WERI-Rb-1 (cell line): ENCODE measurements at regions not wholly inside any gene's neighbourhood (a gene's known extent, or its start where the extent isn't known, plus 50 kb on each side); places are given as distances from the start of the nearest gene placed in this dataset.

Experiments
- DNase-seq: peaks from one replicate; pipeline ENCODE4 v3.0.0-alpha.2; 2020
- H3K27ac ChIP-seq: fragments of 250-450 bp; sonication (Bioruptor Pico); 2 replicates; pipeline ENCODE4 v1.5.1; 2020; ENCODE audit warnings: mild to moderate bottlenecking, moderate library complexity
- H3K27me3 ChIP-seq: fragments of 250-450 bp; sonication (Bioruptor Pico); 2 replicates; pipeline ENCODE4 v1.5.1; 2021; ENCODE audit warnings: mild to moderate bottlenecking, low read depth, moderate library complexity; ENCODE audit not compliant: insufficient read depth, severe bottlenecking
- H3K36me3 ChIP-seq: fragments of 250-450 bp; sonication (Bioruptor Pico); 2 replicates; pipeline ENCODE4 v1.5.1; 2020; ENCODE audit warnings: mild to moderate bottlenecking, moderate library complexity
- H3K4me3 ChIP-seq: 2 replicates; pipeline ENCODE4 v1.5.1; 2011; ENCODE audit warnings: low read depth, mild to moderate bottlenecking, control low read depth, low read length
- H3K9me3 ChIP-seq: fragments of 250-450 bp; sonication (Bioruptor Pico); 2 replicates; pipeline ENCODE4 v1.5.1; 2021; ENCODE audit warnings: mild to moderate bottlenecking, moderate library complexity; ENCODE audit not compliant: severe bottlenecking
- CTCF ChIP-seq: IDR thresholded peaks from 2 replicates; pipeline ENCODE4 v1.5.1; 2011; ENCODE audit warnings: low read depth, mild to moderate bottlenecking, control low read depth, inconsistent platforms, low read length

- no peak for TF ChIP-seq CTCF
These were observed 111.2 kb downstream of the LSM5 start for GRCh38 chr7:32378988-32379387.

GRCh38 chr7:32364581-32364980 is 125.6 kb downstream of the LSM5 start:
- DNase-seq, result no peak
- no peaks in the 10 kb centered on the region for H3K9me3 ChIP-seq
- H3K27ac ChIP-seq, result no peak overlapping the region
- H3K36me3 ChIP-seq, result no peaks in the 10 kb centered on the region
- no peak for TF ChIP-seq CTCF
- H3K4me3 ChIP-seq, result no peak overlapping the region
- no peaks in the 10 kb centered on the region for H3K27me3 ChIP-seq

More at GRCh38 chr7:32378988-32379387, 111.2 kb downstream of the LSM5 start:
- no peak overlapping the region for H3K27ac ChIP-seq
- H3K27me3 ChIP-seq, result no peaks in the 10 kb centered on the region
- peak; percentile 11 for DNase-seq
- no peaks in the 10 kb centered on the region for H3K9me3 ChIP-seq
- H3K36me3 ChIP-seq, result no peaks in the 10 kb centered on the region
- no peak overlapping the region for H3K4me3 ChIP-seq

- Histone ChIP-seq H3K27me3 (no peaks in the 10 kb centered on the region), H3K36me3 (no peaks in the 10 kb centered on the region), H3K4me3 (no peak overlapping the region), H3K9me3 (no peaks in the 10 kb centered on the region), H3K27ac (no peak overlapping the region)
- no peak for TF ChIP-seq CTCF
- no peak for DNase-seq
These were observed 130.1 kb downstream of the LSM5 start for GRCh38 chr7:32360127-32360526.

GRCh38 chr7:32357535-32358277 is 132.5 kb downstream of the LSM5 start:
- TF ChIP-seq CTCF, result peak; percentile 55
- Histone ChIP-seq H3K36me3 (no peaks in the 10 kb centered on the region), H3K27ac (no peak overlapping the region), H3K9me3 (no peaks in the 10 kb centered on the region), H3K4me3 (no peak overlapping the region), H3K27me3 (no peaks in the 10 kb centered on the region)
- peak; percentile 39 for DNase-seq

GRCh38 chr7:32347244-32347828 is 142.8 kb downstream of the LSM5 start:
- DNase-seq, result peak; percentile 40
- Histone ChIP-seq H3K27ac (no peak overlapping the region), H3K9me3 (no peaks in the 10 kb centered on the region), H3K27me3 (no peaks in the 10 kb centered on the region), H3K4me3 (no peak overlapping the region), H3K36me3 (no peaks in the 10 kb centered on the region)
- TF ChIP-seq CTCF, result peak; percentile 43
